ENCODE measurements at regions not wholly inside any gene's neighbourhood (a gene's known extent, or its start where the extent isn't known, plus 50 kb on each side); places are given as distances from the start of the nearest gene placed in this dataset.
"Not testable (repeated sequence)": the region's sequence is repeated elsewhere in the genome, so short reads cannot be mapped to it uniquely, and the experiment has no call there.

- DNase-seq, result no peak
These were observed 84.6 kb upstream of the WSB1 start for GRCh38 chr17:27209316-27209715.

- not testable (repeated sequence) for DNase-seq
These were observed 83.1 kb upstream of the WSB1 start for GRCh38 chr17:27210809-27211208.

- DNase-seq, result no peak
These were observed 77.1 kb upstream of the WSB1 start for GRCh38 chr17:27216836-27217235.

GRCh38 chr17:27217631-27218030 is 76.3 kb upstream of the WSB1 start:
- no peak for DNase-seq

- DNase-seq, result no peak
These were observed 75.9 kb upstream of the WSB1 start for GRCh38 chr17:27218041-27218440.

GRCh38 chr17:27218719-27219488 is 75.0 kb upstream of the WSB1 start:
- no peak for DNase-seq

- no peak for DNase-seq
These were observed 71.4 kb upstream of the WSB1 start for GRCh38 chr17:27222515-27222914.

- DNase-seq, result no peak
These were observed 69.2 kb upstream of the WSB1 start for GRCh38 chr17:27224526-27225315.

GRCh38 chr17:27226611-27227230 is 67.2 kb upstream of the WSB1 start:
- no peak for DNase-seq

- DNase-seq, result no peak
These were observed 62.9 kb upstream of the WSB1 start for GRCh38 chr17:27230996-27231395.

- no peak for DNase-seq
These were observed 61.6 kb upstream of the WSB1 start for GRCh38 chr17:27232328-27232727.

- no peak for DNase-seq
These were observed 60.9 kb upstream of the WSB1 start for GRCh38 chr17:27233059-27233458.

GRCh38 chr17:27233776-27234175 is 60.1 kb upstream of the WSB1 start:
- no peak for DNase-seq

GRCh38 chr17:27236717-27237315 is 57.1 kb upstream of the WSB1 start:
- peak; percentile 40 for DNase-seq

- DNase-seq, result no peak
These were observed 56.0 kb upstream of the WSB1 start for GRCh38 chr17:27237890-27238289.

- no peak for DNase-seq
These were observed 54.9 kb upstream of the WSB1 start for GRCh38 chr17:27239046-27239445.

- DNase-seq, result no peak
These were observed 54.3 kb upstream of the WSB1 start for GRCh38 chr17:27239584-27239983.

GRCh38 chr17:27240086-27240801 is 53.7 kb upstream of the WSB1 start:
- DNase-seq, result no peak

GRCh38 chr17:27240802-27241155 is 53.1 kb upstream of the WSB1 start:
- no peak for DNase-seq

GRCh38 chr17:27241346-27241946 is 52.5 kb upstream of the WSB1 start:
- no peak for DNase-seq

- no peak for DNase-seq
These were observed 51.0 kb upstream of the WSB1 start for GRCh38 chr17:27242951-27243350.

- no peak for DNase-seq
These were observed 49.9 kb upstream of the WSB1 start for GRCh38 chr17:27244011-27244410.
